ENCODE measurements at regions not wholly inside any gene's neighbourhood (a gene's known extent, or its start where the extent isn't known, plus 50 kb on each side); places are given as distances from the start of the nearest gene placed in this dataset.
A peak's percentile ranks its signal among the peaks of the same experiment; 100 is the strongest.

DNA sequence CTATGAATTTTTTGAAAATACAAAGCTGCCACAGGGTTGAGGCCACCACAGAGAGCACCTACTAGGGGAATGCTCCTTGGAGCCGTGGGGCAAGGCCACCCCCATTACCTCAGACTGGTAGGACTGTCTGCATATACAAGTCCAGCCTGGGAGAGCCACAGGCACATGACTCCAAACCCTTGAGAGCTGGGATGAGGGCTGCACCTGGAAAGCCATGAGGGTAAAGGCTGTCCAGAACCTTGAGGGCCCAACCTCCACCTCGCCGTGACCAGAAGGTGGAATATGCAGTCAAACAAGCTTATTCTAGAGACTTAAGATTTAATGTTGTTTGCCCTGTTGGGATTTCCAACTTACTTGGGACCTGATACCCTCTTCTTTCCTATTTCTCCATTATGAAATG is 69.5 kb upstream of the TSLP start:
- H3K9me3 ChIP-seq (ENCODE audit: severe bottlenecking), result no peaks in the 10 kb centered on the region
- H3K27me3 ChIP-seq (ENCODE audit: insufficient read depth, poor library complexity, severe bottlenecking), result no peaks in the 10 kb centered on the region
- H3K4me1 ChIP-seq (ENCODE audit: insufficient read depth, poor library complexity, severe bottlenecking), result no peaks in the 10 kb centered on the region
- H3K36me3 ChIP-seq (ENCODE audit: low read depth), result no peaks in the 10 kb centered on the region
- ATAC-seq (ENCODE audit: low read depth) (no peak), DNase-seq (ENCODE audit: low spot score) (no peak)
- TF ChIP-seq, protein P1, sequence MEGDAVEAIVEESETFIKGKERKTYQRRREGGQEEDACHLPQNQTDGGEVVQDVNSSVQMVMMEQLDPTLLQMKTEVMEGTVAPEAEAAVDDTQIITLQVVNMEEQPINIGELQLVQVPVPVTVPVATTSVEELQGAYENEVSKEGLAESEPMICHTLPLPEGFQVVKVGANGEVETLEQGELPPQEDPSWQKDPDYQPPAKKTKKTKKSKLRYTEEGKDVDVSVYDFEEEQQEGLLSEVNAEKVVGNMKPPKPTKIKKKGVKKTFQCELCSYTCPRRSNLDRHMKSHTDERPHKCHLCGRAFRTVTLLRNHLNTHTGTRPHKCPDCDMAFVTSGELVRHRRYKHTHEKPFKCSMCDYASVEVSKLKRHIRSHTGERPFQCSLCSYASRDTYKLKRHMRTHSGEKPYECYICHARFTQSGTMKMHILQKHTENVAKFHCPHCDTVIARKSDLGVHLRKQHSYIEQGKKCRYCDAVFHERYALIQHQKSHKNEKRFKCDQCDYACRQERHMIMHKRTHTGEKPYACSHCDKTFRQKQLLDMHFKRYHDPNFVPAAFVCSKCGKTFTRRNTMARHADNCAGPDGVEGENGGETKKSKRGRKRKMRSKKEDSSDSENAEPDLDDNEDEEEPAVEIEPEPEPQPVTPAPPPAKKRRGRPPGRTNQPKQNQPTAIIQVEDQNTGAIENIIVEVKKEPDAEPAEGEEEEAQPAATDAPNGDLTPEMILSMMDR (IDR thresholded peaks at IDR 0.05; ENCODE audit: poor library complexity, severe bottlenecking), result no peak
- no peak overlapping the region for H3K4me3 ChIP-seq (ENCODE audit: severe bottlenecking)
- H3K27ac ChIP-seq (ENCODE audit: poor library complexity, severe bottlenecking), result no peak overlapping the region

DNA sequence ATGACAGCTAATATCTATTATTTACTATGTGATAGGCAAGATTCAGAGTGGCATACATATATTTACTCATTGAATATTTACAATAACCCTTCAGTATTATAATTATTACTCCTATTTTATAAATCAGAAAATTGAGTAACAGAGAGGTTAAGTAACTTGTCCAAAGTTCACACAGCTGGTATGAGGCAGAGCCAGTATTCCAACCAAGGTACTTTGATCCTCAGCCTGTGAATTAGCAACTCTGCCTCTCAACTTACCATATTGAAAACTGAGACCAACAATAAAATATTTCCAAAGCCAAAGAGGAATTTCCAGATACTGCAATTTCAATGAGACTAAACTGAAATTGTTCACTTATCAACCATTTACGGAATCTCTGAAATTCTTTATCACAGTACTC is 67.9 kb upstream of the TSLP start:
- Histone ChIP-seq H3K36me3 (ENCODE audit: low read depth) (no peaks in the 10 kb centered on the region), H3K9me3 (ENCODE audit: severe bottlenecking) (no peaks in the 10 kb centered on the region), H3K4me3 (ENCODE audit: severe bottlenecking) (no peak overlapping the region), H3K27me3 (ENCODE audit: insufficient read depth, poor library complexity, severe bottlenecking) (no peaks in the 10 kb centered on the region), H3K4me1 (ENCODE audit: insufficient read depth, poor library complexity, severe bottlenecking) (no peaks in the 10 kb centered on the region), H3K27ac (ENCODE audit: poor library complexity, severe bottlenecking) (no peak overlapping the region)
- TF ChIP-seq, protein P1 (IDR thresholded peaks at IDR 0.05; ENCODE audit: poor library complexity, severe bottlenecking), result no peak
- DNase-seq (ENCODE audit: low spot score) (no peak), ATAC-seq (ENCODE audit: low read depth) (no peak)

DNA sequence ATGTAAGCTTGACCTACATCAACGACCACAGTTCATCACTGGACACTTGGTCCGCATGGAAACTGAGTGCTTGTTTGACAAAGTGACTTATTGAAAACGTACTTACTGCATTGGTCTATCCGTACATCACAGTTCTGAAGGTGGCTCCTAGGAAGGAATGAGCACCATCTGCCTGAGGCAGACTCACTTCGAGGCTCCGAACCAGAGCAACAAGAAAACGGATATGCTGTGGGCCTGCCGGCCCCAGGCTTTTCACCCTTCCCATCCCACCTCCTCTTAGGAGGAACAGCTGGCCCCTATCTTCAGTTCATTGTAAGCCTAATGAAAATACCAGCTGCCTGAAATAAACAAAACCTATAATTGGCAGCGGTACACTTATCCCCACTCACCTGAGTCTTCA is 67.2 kb upstream of the TSLP start:
- no peaks in the 10 kb centered on the region for H3K27me3 ChIP-seq (ENCODE audit: insufficient read depth, poor library complexity, severe bottlenecking)
- no peak overlapping the region for H3K27ac ChIP-seq (ENCODE audit: poor library complexity, severe bottlenecking)
- H3K4me1 ChIP-seq (ENCODE audit: insufficient read depth, poor library complexity, severe bottlenecking), result no peaks in the 10 kb centered on the region
- TF ChIP-seq, protein P1 (IDR thresholded peaks at IDR 0.05; ENCODE audit: poor library complexity, severe bottlenecking), result no peak
- ATAC-seq (ENCODE audit: low read depth) (no peak), DNase-seq (ENCODE audit: low spot score) (no peak)
- H3K9me3 ChIP-seq (ENCODE audit: severe bottlenecking), result no peaks in the 10 kb centered on the region
- H3K36me3 ChIP-seq (ENCODE audit: low read depth), result no peaks in the 10 kb centered on the region
- no peak overlapping the region for H3K4me3 ChIP-seq (ENCODE audit: severe bottlenecking)

DNA sequence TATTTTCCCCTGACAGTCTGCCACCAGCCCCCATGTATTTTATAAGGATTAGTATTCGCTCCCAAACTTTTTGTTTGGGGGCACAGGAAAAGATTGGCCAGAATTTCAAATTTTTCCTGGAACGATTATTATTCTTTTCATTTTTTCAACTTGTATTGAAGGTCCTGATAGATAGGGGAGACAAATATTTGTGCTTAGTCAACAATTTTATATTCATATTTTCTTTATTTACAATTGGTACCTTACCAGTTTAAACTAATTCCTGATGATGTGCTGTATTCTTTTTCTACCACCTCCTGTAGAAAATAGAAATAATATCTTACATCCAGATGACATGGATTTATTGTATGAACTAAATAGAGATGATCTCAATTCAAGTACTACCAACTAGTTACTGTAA is 60.7 kb upstream of the TSLP start:
- TF ChIP-seq, protein P1 (IDR thresholded peaks at IDR 0.05; ENCODE audit: poor library complexity, severe bottlenecking), result no peak
- Histone ChIP-seq H3K27me3 (ENCODE audit: insufficient read depth, poor library complexity, severe bottlenecking) (no peaks in the 10 kb centered on the region), H3K9me3 (ENCODE audit: severe bottlenecking) (no peaks in the 10 kb centered on the region), H3K36me3 (ENCODE audit: low read depth) (no peaks in the 10 kb centered on the region), H3K27ac (ENCODE audit: poor library complexity, severe bottlenecking) (no peak overlapping the region), H3K4me3 (ENCODE audit: severe bottlenecking) (no peak overlapping the region), H3K4me1 (ENCODE audit: insufficient read depth, poor library complexity, severe bottlenecking) (peaks cover 12% of the 10 kb centered on the region)
- DNase-seq (ENCODE audit: low spot score) (no peak), ATAC-seq (ENCODE audit: low read depth) (no peak)

DNA sequence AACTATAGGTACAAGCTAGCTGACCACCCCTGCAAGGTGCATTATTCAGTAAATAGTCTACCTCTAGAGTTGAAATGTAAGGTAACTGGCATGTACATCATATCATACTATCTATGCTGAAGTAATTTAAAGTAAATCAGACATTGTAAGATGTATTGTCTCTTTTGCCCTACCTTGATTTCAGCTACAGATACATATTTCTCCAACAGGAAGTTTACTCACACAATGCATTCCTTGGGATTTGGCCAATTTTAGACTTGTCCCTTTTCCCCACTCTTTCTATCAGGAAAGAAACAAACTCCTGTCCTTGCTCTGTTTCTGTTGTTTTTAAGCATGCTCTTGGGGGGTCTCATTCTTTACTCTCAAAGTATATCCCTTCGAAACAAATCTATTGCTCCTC is 58.5 kb upstream of the TSLP start:
- TF ChIP-seq, protein P1 (IDR thresholded peaks at IDR 0.05; ENCODE audit: poor library complexity, severe bottlenecking), result no peak
- peak overlapping the region; percentile 20 for H3K27ac ChIP-seq (ENCODE audit: poor library complexity, severe bottlenecking)
- no peaks in the 10 kb centered on the region for H3K9me3 ChIP-seq (ENCODE audit: severe bottlenecking)
- peak; percentile 92 for ATAC-seq (ENCODE audit: low read depth)
- no peaks in the 10 kb centered on the region for H3K36me3 ChIP-seq (ENCODE audit: low read depth)
- no peaks in the 10 kb centered on the region for H3K27me3 ChIP-seq (ENCODE audit: insufficient read depth, poor library complexity, severe bottlenecking)
- DNase-seq (ENCODE audit: low spot score), result no peak
- H3K4me1 ChIP-seq (ENCODE audit: insufficient read depth, poor library complexity, severe bottlenecking), result peaks cover 12% of the 10 kb centered on the region
- no peak overlapping the region for H3K4me3 ChIP-seq (ENCODE audit: severe bottlenecking)
